Neural cell (in vitro differentiated cells): ENCODE measurements at regions not wholly inside any gene's neighbourhood (a gene's known extent, or its start where the extent isn't known, plus 50 kb on each side); places are given as distances from the start of the nearest gene placed in this dataset.

Experiments
- CTCF ChIP-seq: fragments of 450-650 bp; IDR thresholded peaks from 2 replicates; pipeline ENCODE4 v1.5.1; 2014; ENCODE audit warnings: antibody characterized with exemption, mild to moderate bottlenecking, moderate library complexity; ENCODE audit not compliant: poor library complexity, severe bottlenecking
- EP300 ChIP-seq: fragments of 450-650 bp; conservative IDR thresholded peaks from 2 replicates; pipeline ENCODE4 v1.6.1; 2014; ENCODE audit warnings: antibody characterized with exemption, mild to moderate bottlenecking, moderate library complexity; ENCODE audit not compliant: poor library complexity, severe bottlenecking
- EZH2 ChIP-seq: fragments of 200-600, 300-800 bp; shearing (Covaris generic), sonication (generic); IDR thresholded peaks from 2 replicates; pipeline ENCODE4 v1.6.1; 2014; ENCODE audit warnings: antibody characterized with exemption, low read length, borderline replicate concordance, mild to moderate bottlenecking; ENCODE audit not compliant: insufficient read depth, poor library complexity, severe bottlenecking
- MXI1 ChIP-seq: fragments of 450-650 bp; conservative IDR thresholded peaks from 2 replicates; pipeline ENCODE4 v1.6.1; 2014; ENCODE audit warnings: antibody characterized with exemption, mild to moderate bottlenecking; ENCODE audit not compliant: poor library complexity, severe bottlenecking
- POLR2AphosphoS5 ChIP-seq: IDR thresholded peaks from 2 replicates; pipeline ENCODE4 v1.6.1; 2012
- RAD21 ChIP-seq: fragments of 450-650 bp; conservative IDR thresholded peaks from 2 replicates; pipeline ENCODE4 v1.6.1; 2014; ENCODE audit warnings: antibody characterized with exemption, mild to moderate bottlenecking, moderate library complexity
- REST ChIP-seq: IDR thresholded peaks from 2 replicates; pipeline ENCODE4 v1.6.1; 2012; ENCODE audit warnings: borderline replicate concordance
- SMC3 ChIP-seq: fragments of 450-650 bp; conservative IDR thresholded peaks from 2 replicates; pipeline ENCODE4 v1.6.1; 2014; ENCODE audit warnings: antibody characterized with exemption, mild to moderate bottlenecking, moderate library complexity; ENCODE audit not compliant: poor library complexity
- TAF1 ChIP-seq: IDR thresholded peaks from 2 replicates; pipeline ENCODE4 v1.6.1; 2012; ENCODE audit warnings: low read depth

GRCh38 chr7:13628239-13629001 lies 361.0 kb downstream of the ETV1 start:
- TF ChIP-seq POLR2AphosphoS5 (no peak), CTCF (no peak), EZH2 (no peak), SMC3 (no peak), RAD21 (no peak), REST (no peak), EP300 (no peak), MXI1 (no peak), TAF1 (no peak)
